ENCODE measurements at regions not wholly inside any gene's neighbourhood (a gene's known extent, or its start where the extent isn't known, plus 50 kb on each side); places are given as distances from the start of the nearest gene placed in this dataset.

- no peak overlapping the region for H3K27ac ChIP-seq (ENCODE audit: low read depth, low read length)
- TF ChIP-seq JUND (IDR thresholded peaks at IDR 0.05) (no peak), TCF7L2 (IDR thresholded peaks at IDR 0.05; ENCODE audit: borderline replicate concordance, extremely low read depth, insufficient read depth, insufficient read length) (no peak), ELF1 (IDR thresholded peaks at IDR 0.05; ENCODE audit: borderline replicate concordance, low read depth) (no peak), ZBTB33 (IDR thresholded peaks at IDR 0.05; ENCODE audit: extremely low read depth, insufficient replicate concordance, low read length) (no peak), ZFX (IDR thresholded peaks at IDR 0.05) (no peak), EZH2 (IDR thresholded peaks at IDR 0.05) (no peak), SP1 (IDR thresholded peaks at IDR 0.05; ENCODE audit: low read depth) (no peak), REST (IDR thresholded peaks at IDR 0.05; ENCODE audit: low read depth) (no peak), EGR1 (IDR thresholded peaks at IDR 0.05; ENCODE audit: low read depth) (no peak), POLR2A (IDR thresholded peaks at IDR 0.05; ENCODE audit: borderline replicate concordance, extremely low read depth, insufficient read depth, insufficient read length) (no peak), ZNF274 (IDR thresholded peaks at IDR 0.05; ENCODE audit: low read depth, low read length) (no peak), EZH2phosphoT487 (IDR thresholded peaks at IDR 0.05; ENCODE audit: borderline replicate concordance) (no peak), CBX3 (IDR thresholded peaks at IDR 0.05; ENCODE audit: low read depth) (no peak), POLR2AphosphoS5 (IDR thresholded peaks at IDR 0.05; ENCODE audit: low read depth, low read length) (no peak), ATF3 (IDR thresholded peaks at IDR 0.05) (no peak), YY1 (IDR thresholded peaks at IDR 0.05; ENCODE audit: extremely low read depth, insufficient replicate concordance, low read depth, low read length) (no peak), RAD21 (IDR thresholded peaks at IDR 0.05; ENCODE audit: low read depth) (no peak), CTCF (IDR thresholded peaks at IDR 0.05 in 2 of 3, conservative IDR thresholded peaks at IDR 0.05 in 1 of 3; ENCODE audit: borderline replicate concordance in 1 of 3, insufficient read depth in 1 of 3, low read depth in 2 of 3, low read length in 2 of 3) (no peak), SIN3A (IDR thresholded peaks at IDR 0.05; ENCODE audit: low read depth) (no peak), MAX (IDR thresholded peaks at IDR 0.05) (no peak)
- H3K9me3 ChIP-seq (ENCODE audit: control insufficient read depth in 1 of 2, insufficient read depth in 1 of 2, low read depth in 1 of 2, low read length in 2 of 2) = peaks cover 0 to 9% of the 10 kb centered on the region in 2 experiments; a peak in 1 of 4 replicates
- BruUV-seq (replicated peaks) = no TSS peak
- DNase-seq (ENCODE audit: low read depth, low spot score) = no peak
- no peaks in the 10 kb centered on the region for H4K20me1 ChIP-seq (ENCODE audit: insufficient read depth)
- RAD21 ChIA-PET (ENCODE audit: low non-redundant PET in 1 of 2, low total read pairs in 2 of 2, uncharacterized antibody in 2 of 2, unreplicated experiment in 2 of 2) = no interaction called here
- H3K36me3 ChIP-seq (ENCODE audit: control insufficient read depth in 1 of 2, insufficient read depth in 2 of 2, low read length in 2 of 2) = no peaks in the 10 kb centered on the region
- no peak overlapping the region for H3K9ac ChIP-seq (ENCODE audit: low read length)
- H2AFZ ChIP-seq (ENCODE audit: low read depth, low read length, poor library complexity, severe bottlenecking) = no peak overlapping the region
- H3K27me3 ChIP-seq (ENCODE audit: insufficient read depth, low read length) = no peaks in the 10 kb centered on the region
- no peaks in the 10 kb centered on the region for H3K4me1 ChIP-seq (ENCODE audit: control insufficient read depth in 1 of 2, insufficient read depth in 2 of 2, low read length in 2 of 2)
- ATAC-seq = no peak
- H3K9me2 ChIP-seq (ENCODE audit: insufficient read depth) = no peaks in the 10 kb centered on the region
- POLR2A ChIA-PET = interaction anchor here (0.6 kb wide), 1 partner anchor 32 kb away, joined by 7 read pairs; no protein-coding TSS in a partner anchor
- intact Hi-C loops (cut with micrococcal nuclease) = no loop called here
- H3K4me2 ChIP-seq (ENCODE audit: low read length) = no peak overlapping the region
- no peaks in the 10 kb centered on the region for H3K79me2 ChIP-seq (ENCODE audit: insufficient read depth, low read length)
- H3K4me3 ChIP-seq (replicated peaks in 1 of 2; ENCODE audit: low read depth in 1 of 2, low read length in 2 of 2) = no peak overlapping the region
- CTCF ChIA-PET = no interaction called here
Measured at GRCh38 chr17:14748036-14748710, 447.3 kb downstream of the HS3ST3B1 start.
